AG04450 (cell line): ENCODE measurements at regions not wholly inside any gene's neighbourhood (a gene's known extent, or its start where the extent isn't known, plus 50 kb on each side); places are given as distances from the start of the nearest gene placed in this dataset.

Experiments used
- CTCF ChIA-PET: fragments of 300-600, 350-600 bp; formaldehyde crosslinking; extraction: SDS; loops from one replicate; lab custom pipeline; 2022; ENCODE audit warnings: antibody characterized with exemption, inconsistent platforms; lab: Charles Lee
- POLR2A ChIA-PET: fragments of 350-600 bp; formaldehyde crosslinking; extraction: SDS; loops from one replicate; lab custom pipeline; 2021; ENCODE audit warnings: antibody characterized with exemption, inconsistent platforms; lab: Yijun Ruan, JAX
- DNase-seq: peaks from one replicate; pipeline ENCODE4 v3.0.0-alpha.2; 2011; ENCODE audit warnings: low read depth, low spot score
- H3K27ac ChIP-seq: one replicate; pipeline ENCODE4 v1.5.1; 2012; ENCODE audit warnings: low read depth, low read length, control low read depth
- H3K27me3 ChIP-seq: one replicate; pipeline ENCODE4 v1.6.0; 2012; ENCODE audit warnings: low read length; ENCODE audit not compliant: control insufficient read depth, insufficient read depth
- H3K4me3 ChIP-seq: 2 replicates; pipeline ENCODE4 v1.5.1; 2011; ENCODE audit warnings: mild to moderate bottlenecking, low read depth, low read length, control low read depth
- H3K9me3 ChIP-seq: 2 replicates; pipeline ENCODE4 v1.5.1; 2012; ENCODE audit warnings: low read length; ENCODE audit not compliant: control insufficient read depth, insufficient read depth
- CTCF ChIP-seq: IDR thresholded peaks from 2 replicates; pipeline ENCODE4 v1.5.1; 2011; ENCODE audit warnings: low read depth, low read length, control low read depth, inconsistent platforms

- ChIA-PET CTCF (no interaction called here), POLR2A (no interaction called here)
- no peaks in the 10 kb centered on the region for H3K27me3 ChIP-seq
- peaks cover 33% of the 10 kb centered on the region for H3K9me3 ChIP-seq
- H3K4me3 ChIP-seq, result no peak overlapping the region
- TF ChIP-seq CTCF, result no peak
- no peak overlapping the region for H3K27ac ChIP-seq
- no peak for DNase-seq
These were observed 322.8 kb downstream of the UQCRFS1 start for GRCh38 chr19:28889941-28890670.

- H3K27me3 ChIP-seq, result no peaks in the 10 kb centered on the region
- ChIA-PET POLR2A (no interaction called here), CTCF (no interaction called here)
- no peak overlapping the region for H3K4me3 ChIP-seq
- no peak overlapping the region for H3K27ac ChIP-seq
- peaks cover 41% of the 10 kb centered on the region for H3K9me3 ChIP-seq
- no peak for DNase-seq
- TF ChIP-seq CTCF, result no peak
These were observed 324.9 kb downstream of the UQCRFS1 start for GRCh38 chr19:28887920-28888618.

GRCh38 chr19:28886708-28887107 lies 326.2 kb downstream of the UQCRFS1 start:
- Histone ChIP-seq H3K27ac (no peak overlapping the region), H3K27me3 (no peaks in the 10 kb centered on the region), H3K4me3 (no peak overlapping the region), H3K9me3 (peaks cover 52% of the 10 kb centered on the region)
- POLR2A ChIA-PET, result no interaction called here
- CTCF ChIA-PET, result interaction anchor here (1.3 kb wide), 1 partner anchor 159 kb away, joined by 3 read pairs; no protein-coding TSS in a partner anchor
- TF ChIP-seq CTCF, result no peak
- DNase-seq, result no peak

GRCh38 chr19:28885965-28886364 lies 327.0 kb downstream of the UQCRFS1 start:
- ChIA-PET CTCF (interaction anchor here (1.3 kb wide), 1 partner anchor 159 kb away, joined by 3 read pairs; no protein-coding TSS in a partner anchor), POLR2A (no interaction called here)
- Histone ChIP-seq H3K4me3 (no peak overlapping the region), H3K9me3 (peaks cover 53% of the 10 kb centered on the region), H3K27ac (no peak overlapping the region), H3K27me3 (no peaks in the 10 kb centered on the region)
- DNase-seq, result no peak
- no peak for TF ChIP-seq CTCF

GRCh38 chr19:28884786-28885476 lies 328.0 kb downstream of the UQCRFS1 start:
- no peak for DNase-seq
- POLR2A ChIA-PET, result no interaction called here
- H3K27me3 ChIP-seq, result no peaks in the 10 kb centered on the region
- CTCF ChIA-PET, result no interaction called here
- H3K4me3 ChIP-seq, result no peak overlapping the region
- no peak for TF ChIP-seq CTCF
- H3K27ac ChIP-seq, result no peak overlapping the region
- peaks cover 48% of the 10 kb centered on the region for H3K9me3 ChIP-seq
